ENCODE measurements at regions not wholly inside any gene's neighbourhood (a gene's known extent, or its start where the extent isn't known, plus 50 kb on each side); places are given as distances from the start of the nearest gene placed in this dataset.

- H3K27ac ChIP-seq (ENCODE audit: extremely low read length, insufficient read depth, low read length), result no peak overlapping the region
- BruUV-seq (replicated peaks), result no TSS peak
- H2AFZ ChIP-seq (ENCODE audit: low read length), result no peak overlapping the region
- ChIA-PET CTCF (ENCODE audit: low intra/inter-chr PET ratio, low total read pairs) (no interaction called here), POLR2A (no interaction called here)
- no peaks in the 10 kb centered on the region for H3K27me3 ChIP-seq (ENCODE audit: control insufficient read depth in 1 of 2, insufficient read depth in 2 of 2, low read length in 2 of 2)
- H3K9ac ChIP-seq (ENCODE audit: insufficient read depth, low read depth, low read length), result no peak overlapping the region
- FAIRE-seq, result no peak
- no peak for TF ChIP-seq HDAC6 (IDR thresholded peaks at IDR 0.05; ENCODE audit: low read depth, low read length)
- TF ChIP-seq CC2D1A (CRISPR knock-in tag; IDR thresholded peaks at IDR 0.05), result no peak
- TF ChIP-seq SKI (IDR thresholded peaks at IDR 0.05; ENCODE audit: partially characterized antibody), result no peak
- TF ChIP-seq, protein P1, sequence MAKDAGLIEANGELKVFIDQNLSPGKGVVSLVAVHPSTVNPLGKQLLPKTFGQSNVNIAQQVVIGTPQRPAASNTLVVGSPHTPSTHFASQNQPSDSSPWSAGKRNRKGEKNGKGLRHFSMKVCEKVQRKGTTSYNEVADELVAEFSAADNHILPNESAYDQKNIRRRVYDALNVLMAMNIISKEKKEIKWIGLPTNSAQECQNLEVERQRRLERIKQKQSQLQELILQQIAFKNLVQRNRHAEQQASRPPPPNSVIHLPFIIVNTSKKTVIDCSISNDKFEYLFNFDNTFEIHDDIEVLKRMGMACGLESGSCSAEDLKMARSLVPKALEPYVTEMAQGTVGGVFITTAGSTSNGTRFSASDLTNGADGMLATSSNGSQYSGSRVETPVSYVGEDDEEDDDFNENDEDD (CRISPR knock-in tag; IDR thresholded peaks at IDR 0.05; ENCODE audit: borderline replicate concordance), result no peak
- TF ChIP-seq KAT7 (CRISPR knock-in tag; IDR thresholded peaks at IDR 0.05; ENCODE audit: borderline replicate concordance), result no peak
- TF ChIP-seq ZNF670 (CRISPR knock-in tag; IDR thresholded peaks at IDR 0.05; ENCODE audit: borderline replicate concordance), result no peak
- no peak for TF ChIP-seq ZNF496 (CRISPR knock-in tag; IDR thresholded peaks at IDR 0.05; ENCODE audit: insufficient replicate concordance)
- no peak for TF ChIP-seq MEIS2 (CRISPR knock-in tag; IDR thresholded peaks at IDR 0.05)
- TF ChIP-seq NFYC (CRISPR knock-in tag; IDR thresholded peaks at IDR 0.05), result no peak
- H4K20me1 ChIP-seq (ENCODE audit: insufficient read depth, low read length), result no peaks in the 10 kb centered on the region
- no peak overlapping the region for H3K4me2 ChIP-seq (ENCODE audit: low read depth, low read length)
- H3K4me1 ChIP-seq (ENCODE audit: insufficient read depth, low read length), result no peaks in the 10 kb centered on the region
- ATAC-seq, result no peak
- 15% methylated on average over 5 of the region's 7 CpGs for WGBS (ENCODE audit: low lambda C conversion rate)
- in situ Hi-C loops (cut with HindIII; ENCODE audit: extremely low pct_ligation_motif_present, low pct_unique_long_range_greater_than_20kb) (no loop called here), intact Hi-C loops (cut with micrococcal nuclease; ENCODE audit: unreplicated experiment) (no loop called here)
- DNase-seq (ENCODE audit: low spot score), result no peak
- H3K36me3 ChIP-seq (replicated peaks in 1 of 2; ENCODE audit: control insufficient read depth in 1 of 2, insufficient read depth in 2 of 2, low read length in 2 of 2), result no peaks in the 10 kb centered on the region
- no peaks in the 10 kb centered on the region for H3K9me3 ChIP-seq (ENCODE audit: low read length)
- no peak overlapping the region for H3K4me3 ChIP-seq (replicated peaks in 1 of 3; ENCODE audit: insufficient read depth in 1 of 3, low read depth in 2 of 3, low read length in 3 of 3)
- H3K79me2 ChIP-seq (ENCODE audit: insufficient read depth, low read length), result no peaks in the 10 kb centered on the region
These were observed 2205.1 kb upstream of the C9orf72 start for GRCh38 chr9:29778281-29778849.
